ENCODE measurements at regions not wholly inside any gene's neighbourhood (a gene's known extent, or its start where the extent isn't known, plus 50 kb on each side); places are given as distances from the start of the nearest gene placed in this dataset.

- DNase-seq: peak; percentile 58 to 81
- Histone ChIP-seq H3K27me3 (ENCODE audit: insufficient read depth, low read depth) (no peaks in the 10 kb centered on the region), H3F3A (ENCODE audit: insufficient read depth, low read depth) (no peaks in the 10 kb centered on the region), H2AFZ (no peak overlapping the region), H3K27ac (no peak overlapping the region), H4K20me1 (ENCODE audit: insufficient read depth) (no peaks in the 10 kb centered on the region), H3K9me2 (ENCODE audit: insufficient read depth) (no peaks in the 10 kb centered on the region; the same call in 1 of the 2 replicates), H3K4me2 (peak overlapping the region; percentile 20; the same call in 1 of the 2 replicates), H3K4me1 (replicated peaks; ENCODE audit: insufficient read depth) (peaks cover 9% of the 10 kb centered on the region; the same call in 1 of the 2 replicates), H3K36me3 (ENCODE audit: low read depth) (no peaks in the 10 kb centered on the region), H3K4me3 (no peak overlapping the region), H3K79me2 (ENCODE audit: low read depth) (no peaks in the 10 kb centered on the region), H3K9me3 (ENCODE audit: insufficient read depth, low read depth) (no peaks in the 10 kb centered on the region)
- intact Hi-C loops (cut with micrococcal nuclease; ENCODE audit: unreplicated experiment): no loop called here
- POLR2A ChIA-PET (ENCODE audit: unreplicated experiment): no interaction called here
- CTCF ChIA-PET: no interaction called here
- TF ChIP-seq CTCF (conservative IDR thresholded peaks at IDR 0.05) (no peak), EZH2 (IDR thresholded peaks at IDR 0.05; ENCODE audit: low read depth) (no peak)
- BruUV-seq (replicated peaks): no TSS peak
Observed at GRCh38 chr7:20083781-20084180, 133.4 kb downstream of the MACC1 start.

GRCh38 chr7:20079080-20079479 lies 138.1 kb downstream of the MACC1 start:
- Histone ChIP-seq H3K4me1 (replicated peaks; ENCODE audit: insufficient read depth) (peaks cover 6% of the 10 kb centered on the region; the same call in 1 of the 2 replicates), H3F3A (ENCODE audit: insufficient read depth, low read depth) (no peaks in the 10 kb centered on the region), H2AFZ (no peak overlapping the region), H4K20me1 (ENCODE audit: insufficient read depth) (no peaks in the 10 kb centered on the region), H3K36me3 (ENCODE audit: low read depth) (no peaks in the 10 kb centered on the region), H3K9me3 (ENCODE audit: insufficient read depth, low read depth) (no peaks in the 10 kb centered on the region), H3K79me2 (ENCODE audit: low read depth) (no peaks in the 10 kb centered on the region), H3K4me2 (no peak overlapping the region), H3K27ac (no peak overlapping the region), H3K4me3 (no peak overlapping the region), H3K9me2 (ENCODE audit: insufficient read depth) (peaks cover 3% of the 10 kb centered on the region; the same call in 1 of the 2 replicates), H3K27me3 (ENCODE audit: insufficient read depth, low read depth) (no peaks in the 10 kb centered on the region)
- no TSS peak for BruUV-seq (replicated peaks)
- TF ChIP-seq CTCF (conservative IDR thresholded peaks at IDR 0.05) (no peak), EZH2 (IDR thresholded peaks at IDR 0.05; ENCODE audit: low read depth) (no peak)
- no peak for DNase-seq
- POLR2A ChIA-PET (ENCODE audit: unreplicated experiment): no interaction called here
- intact Hi-C loops (cut with micrococcal nuclease; ENCODE audit: unreplicated experiment): no loop called here
- CTCF ChIA-PET: no interaction called here

- Histone ChIP-seq H3K36me3 (ENCODE audit: low read depth) (no peaks in the 10 kb centered on the region), H3K9me2 (ENCODE audit: insufficient read depth) (0 out of 2 replicates have a peak, but pooled peaks cover 3% of the 10 kb centered on the region), H3K79me2 (ENCODE audit: low read depth) (no peaks in the 10 kb centered on the region), H3K4me2 (no peak overlapping the region), H3K4me3 (no peak overlapping the region), H3K4me1 (replicated peaks; ENCODE audit: insufficient read depth) (no peaks in the 10 kb centered on the region), H3K27ac (no peak overlapping the region), H3F3A (ENCODE audit: insufficient read depth, low read depth) (no peaks in the 10 kb centered on the region), H2AFZ (no peak overlapping the region), H3K27me3 (ENCODE audit: insufficient read depth, low read depth) (no peaks in the 10 kb centered on the region), H3K9me3 (ENCODE audit: insufficient read depth, low read depth) (no peaks in the 10 kb centered on the region), H4K20me1 (ENCODE audit: insufficient read depth) (no peaks in the 10 kb centered on the region)
- TF ChIP-seq EZH2 (IDR thresholded peaks at IDR 0.05; ENCODE audit: low read depth): no peak
- no peak for TF ChIP-seq CTCF (conservative IDR thresholded peaks at IDR 0.05)
- no peak for DNase-seq
- no TSS peak for BruUV-seq (replicated peaks)
- intact Hi-C loops (cut with micrococcal nuclease; ENCODE audit: unreplicated experiment): no loop called here
- CTCF ChIA-PET: no interaction called here
- POLR2A ChIA-PET (ENCODE audit: unreplicated experiment): no interaction called here
Observed at GRCh38 chr7:20076835-20077234, 140.3 kb downstream of the MACC1 start.
